Upper lobe of left lung (tissue), 4 donors: ENCODE measurements at regions not wholly inside any gene's neighbourhood (a gene's known extent, or its start where the extent isn't known, plus 50 kb on each side); places are given as distances from the start of the nearest gene placed in this dataset.

ENCODE experiments used
- CTCF ChIP-seq, 6 experiments: fragments of 450-650 bp in 4 of 6; fragments of 200-600 bp in 2 of 6; sonication (generic) in 2 of 6; IDR thresholded peaks; one replicate each; pipeline ENCODE4 v1.5.1; 2016 to 2019; ENCODE audit warnings: antibody characterized with exemption in 6 of 6
- POLR2A ChIP-seq, 4 donors: fragments of 450-650 bp; IDR thresholded peaks; one replicate each; pipeline ENCODE4 v1.5.1; 2016 to 2017; ENCODE audit warnings: antibody characterized with exemption in 4 of 4, mild to moderate bottlenecking in 2 of 4

- no peak for TF ChIP-seq CTCF (IDR thresholded peaks at IDR 0.05)
- TF ChIP-seq POLR2A (IDR thresholded peaks at IDR 0.05), result no peak
Observed at GRCh38 chr14:44669496-44669895, 162.4 kb upstream of the FSCB start.
